Activated CD4-positive, CD25-positive, alpha-beta regulatory T cell treated with anti-CD3 and anti-CD28 coated beads, Interleukin-2, amount 50 U/mL, for 24 hours (primary cell): ENCODE measurements at regions not wholly inside any gene's neighbourhood (a gene's known extent, or its start where the extent isn't known, plus 50 kb on each side); places are given as distances from the start of the nearest gene placed in this dataset.

Source experiments
- ATAC-seq, 2 donors: fragments of 150-1000 bp; cut with Tn5 transposase; one replicate each; pipeline ENCODE4 v1.10.0; 2021; ENCODE audit warnings: mild to moderate bottlenecking in 1 of 2, moderate library complexity in 1 of 2

DNA sequence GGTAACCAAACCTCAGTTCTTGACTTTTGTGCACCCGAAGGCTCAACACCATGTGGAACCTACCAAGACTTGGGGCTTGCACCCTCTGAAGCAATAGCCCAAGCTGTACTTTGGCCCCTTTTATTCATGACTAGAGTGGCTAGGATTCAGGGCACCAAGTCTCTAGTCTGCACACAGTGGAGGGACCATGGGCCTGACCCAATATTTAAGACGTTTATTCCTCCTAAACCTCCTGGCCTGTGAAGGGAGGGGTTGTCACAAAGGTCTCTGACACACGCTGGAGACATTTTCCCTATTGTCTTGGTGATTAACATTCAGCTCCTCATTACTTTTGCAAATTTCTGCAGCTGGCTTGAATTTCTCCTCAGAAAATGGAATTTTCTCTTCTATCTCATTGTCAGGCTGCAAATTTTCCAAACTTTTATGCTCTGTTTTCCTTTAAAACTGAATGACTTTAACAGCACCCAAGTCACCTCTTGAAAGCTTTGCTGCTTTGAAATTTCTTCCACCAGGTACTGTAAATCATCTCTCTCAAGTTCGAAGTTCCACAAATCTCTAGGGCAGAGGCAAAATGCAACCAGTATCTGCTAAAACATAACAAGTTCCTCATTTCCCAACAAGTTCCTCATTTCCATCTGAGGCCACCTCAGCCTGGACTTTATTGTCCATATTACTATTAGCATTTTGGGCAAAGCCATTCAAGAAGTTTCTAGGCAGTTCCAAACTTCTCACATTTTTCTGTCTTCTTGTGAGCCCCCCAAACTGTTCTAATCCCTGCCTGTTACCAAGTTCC, 481.4 kb upstream of the BTBD3 start:
- no peak for ATAC-seq

DNA sequence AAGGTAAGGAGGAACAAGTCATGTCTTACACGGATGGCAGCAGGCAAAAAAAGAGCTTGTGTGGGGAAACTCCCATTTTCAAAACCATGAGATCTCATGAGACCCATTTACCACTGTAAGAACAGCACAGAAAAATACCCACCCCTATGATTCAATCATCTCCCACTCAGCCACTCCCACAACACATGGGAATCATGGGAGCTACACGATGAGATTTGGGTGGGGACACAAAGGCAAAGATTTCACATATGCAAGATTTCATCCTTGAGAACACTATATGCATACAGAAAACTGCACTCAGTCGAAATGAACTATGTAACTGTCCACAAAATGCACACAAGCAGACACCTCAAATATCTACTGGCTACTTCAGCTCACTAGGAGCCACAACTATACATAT, 480.6 kb upstream of the BTBD3 start:
- no peak for ATAC-seq

- no peak for ATAC-seq
These were observed 479.9 kb upstream of the BTBD3 start for GRCh38 chr20:11437611-11438380.

GRCh38 chr20:11438412-11438811, 479.3 kb upstream of the BTBD3 start:
- no peak for ATAC-seq

GRCh38 chr20:11443382-11444119, 474.1 kb upstream of the BTBD3 start:
- no peak for ATAC-seq

DNA sequence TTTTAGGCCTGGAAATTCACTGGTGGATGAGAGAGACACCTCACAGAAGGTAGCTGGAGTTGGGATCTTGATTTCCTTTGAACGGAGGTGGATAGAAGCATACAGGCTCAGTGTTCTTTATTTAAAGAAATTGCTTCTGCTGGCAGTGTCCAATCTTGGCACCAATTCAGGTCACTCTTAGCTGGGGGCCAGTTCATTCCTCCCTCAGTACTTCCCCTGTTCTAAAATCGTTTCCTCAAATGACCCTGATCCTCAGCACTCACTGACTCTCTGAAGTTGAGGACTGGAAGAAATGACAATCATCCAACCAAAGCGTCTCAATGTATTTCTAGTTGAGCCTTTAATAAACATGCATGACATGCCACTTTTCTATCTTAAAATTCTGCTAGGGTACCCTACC, 472.5 kb upstream of the BTBD3 start:
- no peak for ATAC-seq

DNA sequence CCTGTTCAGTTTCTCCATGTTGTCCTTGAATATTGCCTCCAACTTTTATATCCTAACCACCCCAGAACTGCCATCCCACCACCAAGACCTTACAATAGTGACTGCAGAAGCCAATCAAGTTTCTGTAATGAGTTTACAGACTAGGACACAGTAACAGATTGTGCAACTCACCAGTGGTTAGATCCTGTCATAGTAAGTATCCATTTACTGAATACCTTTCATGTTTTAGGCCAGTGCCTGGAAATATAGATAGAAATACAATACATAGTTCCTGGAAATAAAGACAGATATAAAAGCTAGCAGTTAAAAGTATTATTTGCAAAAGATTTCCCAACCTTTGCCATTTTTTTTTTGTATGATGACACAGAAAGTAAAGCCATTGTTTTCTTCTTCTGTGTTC, 471.8 kb upstream of the BTBD3 start:
- no peak for ATAC-seq

DNA sequence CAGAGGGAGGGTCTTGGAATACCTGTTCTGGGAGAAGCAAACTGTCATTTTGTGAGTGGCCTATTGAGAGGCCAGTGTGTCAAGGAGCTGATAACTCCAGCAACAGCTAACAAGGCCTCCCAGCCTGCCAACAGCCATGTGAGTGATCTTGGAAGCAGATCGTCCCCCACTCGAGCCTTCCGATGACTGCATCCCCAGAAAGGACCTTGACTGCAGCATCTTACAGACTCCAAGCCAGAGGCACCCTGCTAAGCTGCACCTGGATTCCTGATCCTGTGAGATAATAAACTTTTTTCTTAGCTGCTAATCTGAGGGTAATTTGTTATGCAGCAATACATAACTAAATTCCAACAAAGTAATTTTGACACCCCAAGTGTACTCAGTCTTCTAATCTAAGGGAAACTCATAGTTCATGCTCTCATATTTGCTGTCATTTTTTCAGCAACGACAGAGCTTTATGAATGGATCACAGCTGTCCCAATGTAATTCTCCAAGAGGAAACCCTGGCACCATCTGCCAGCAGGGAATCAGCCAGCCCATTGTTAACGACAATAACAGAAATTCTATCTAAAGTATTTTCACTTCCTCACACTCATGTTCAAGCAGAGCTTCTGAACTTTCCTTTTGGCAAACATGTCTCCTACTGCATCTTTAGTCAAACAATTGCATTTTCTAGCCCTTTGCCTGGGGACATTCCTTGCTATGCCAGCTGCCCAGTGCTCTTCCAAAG, 470.2 kb upstream of the BTBD3 start:
- ATAC-seq: no peak

DNA sequence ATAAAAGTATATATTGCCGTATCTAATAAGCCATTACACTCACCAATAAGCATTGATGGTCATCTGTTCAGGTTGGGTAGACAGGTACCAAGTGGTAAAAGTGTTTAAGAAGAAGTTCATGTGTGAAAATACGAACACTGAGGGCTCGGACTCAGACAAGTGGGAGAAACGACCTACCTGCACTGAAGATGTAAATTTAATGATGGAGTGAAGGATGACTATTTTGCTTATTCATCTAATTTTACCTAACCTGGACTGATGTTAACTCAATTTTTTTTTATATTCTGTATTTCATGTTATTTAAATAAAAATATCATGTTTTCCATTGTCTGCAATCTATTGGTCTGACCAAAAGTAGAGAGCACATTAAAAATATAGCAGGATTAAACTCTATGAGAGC, 469.1 kb upstream of the BTBD3 start:
- ATAC-seq: no peak

DNA sequence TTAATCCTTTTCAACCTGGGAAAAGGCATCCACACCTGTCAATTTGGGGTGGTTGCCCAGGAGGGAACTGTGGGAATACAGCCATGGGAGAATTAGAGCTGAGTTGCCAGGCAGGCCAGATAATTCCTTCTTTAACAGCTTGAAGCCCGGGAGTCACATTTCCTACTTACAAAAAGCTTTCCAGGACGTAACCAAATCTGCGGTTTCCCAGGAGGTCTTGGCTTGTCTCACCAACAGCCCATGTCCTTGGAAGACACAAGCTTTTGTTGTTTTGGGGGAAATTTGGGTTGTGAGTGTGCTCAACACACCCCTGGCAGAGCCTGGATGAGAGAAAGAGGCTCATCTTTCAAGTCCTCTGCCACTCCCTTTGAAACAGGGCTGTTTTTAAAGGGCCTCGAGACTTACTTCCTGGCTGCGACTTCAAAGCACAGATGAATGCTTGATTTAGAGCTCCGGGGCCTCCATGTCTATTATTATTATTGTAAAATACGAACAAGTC, 465.9 kb upstream of the BTBD3 start:
- ATAC-seq: no peak

- no peak for ATAC-seq
These were observed 465.4 kb upstream of the BTBD3 start for GRCh38 chr20:11452326-11452725.

DNA sequence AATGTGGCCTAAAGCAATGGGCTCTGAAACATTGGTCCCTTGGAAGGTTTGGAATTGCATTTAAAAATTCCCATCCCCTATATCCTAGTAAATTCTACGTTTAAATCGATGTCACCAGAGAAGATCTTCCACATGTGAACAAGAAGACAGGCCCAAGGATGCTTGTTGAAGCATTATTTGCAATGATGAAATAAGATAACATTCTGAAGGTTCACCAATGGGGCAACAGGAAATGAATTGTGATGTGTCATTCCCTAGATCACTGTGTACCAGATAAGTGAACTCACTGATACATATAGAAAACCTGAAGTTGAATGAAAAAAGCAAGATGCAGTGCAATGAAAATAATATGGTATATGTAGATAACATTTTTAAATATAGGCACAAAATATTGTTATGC, 464.3 kb upstream of the BTBD3 start:
- no peak for ATAC-seq

DNA sequence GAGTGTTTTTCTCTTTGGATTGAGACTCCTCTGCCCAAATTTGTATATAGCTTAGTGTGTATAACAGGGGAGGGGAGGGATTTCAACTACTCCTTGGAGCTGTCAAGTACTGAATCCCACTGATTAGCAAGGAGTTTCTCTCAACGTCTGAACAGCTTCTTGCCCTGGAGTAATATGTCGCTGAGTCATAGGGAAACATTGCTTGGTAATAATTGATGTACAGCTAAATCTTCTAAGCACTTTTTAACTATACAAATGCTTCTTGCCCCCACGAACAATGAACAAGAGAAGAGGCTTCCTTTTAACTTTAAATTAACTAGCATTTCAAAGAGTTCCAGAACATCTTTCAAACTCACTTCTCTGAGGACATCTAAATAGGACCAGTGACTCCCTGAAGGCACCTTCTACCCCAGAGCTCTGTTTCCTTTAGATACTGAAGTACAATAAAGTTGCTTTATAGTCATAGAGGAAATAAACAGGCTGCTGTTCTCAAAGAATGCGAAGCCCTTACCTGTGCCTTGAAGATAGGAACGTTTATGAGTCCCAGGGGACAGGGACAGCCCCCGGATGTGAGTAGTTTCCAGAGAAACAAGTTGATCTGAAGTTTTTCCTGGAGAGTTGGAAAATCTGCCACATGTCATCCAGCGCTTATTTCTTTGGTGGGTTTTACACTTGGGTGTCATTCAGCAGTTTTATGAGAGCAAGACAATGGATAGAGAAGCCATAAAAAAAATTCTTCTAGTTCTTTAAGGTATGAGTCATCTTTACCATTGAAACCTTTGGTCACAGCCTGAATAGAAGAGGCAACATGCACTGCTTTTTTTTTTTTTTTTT, 462.5 kb upstream of the BTBD3 start:
- no peak for ATAC-seq

DNA sequence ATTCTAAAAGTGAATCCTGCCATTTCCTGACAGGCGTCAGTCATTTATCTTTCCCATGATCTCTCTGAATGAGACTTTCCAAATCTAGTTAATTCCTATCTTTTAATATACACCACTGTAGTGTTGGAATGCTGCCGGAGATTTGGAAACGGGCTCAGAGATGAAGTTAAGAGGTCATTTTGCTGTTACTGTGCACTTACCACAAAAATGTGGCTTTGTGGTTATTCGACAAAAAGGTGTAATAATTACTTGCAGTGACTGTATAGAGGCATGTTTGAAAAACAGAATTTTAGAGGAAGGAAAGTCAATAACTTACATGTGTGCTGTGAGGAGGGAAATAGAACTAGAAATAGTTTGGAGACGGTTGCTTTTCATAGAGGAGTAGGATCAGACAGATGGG, 460.2 kb upstream of the BTBD3 start:
- no peak for ATAC-seq

DNA sequence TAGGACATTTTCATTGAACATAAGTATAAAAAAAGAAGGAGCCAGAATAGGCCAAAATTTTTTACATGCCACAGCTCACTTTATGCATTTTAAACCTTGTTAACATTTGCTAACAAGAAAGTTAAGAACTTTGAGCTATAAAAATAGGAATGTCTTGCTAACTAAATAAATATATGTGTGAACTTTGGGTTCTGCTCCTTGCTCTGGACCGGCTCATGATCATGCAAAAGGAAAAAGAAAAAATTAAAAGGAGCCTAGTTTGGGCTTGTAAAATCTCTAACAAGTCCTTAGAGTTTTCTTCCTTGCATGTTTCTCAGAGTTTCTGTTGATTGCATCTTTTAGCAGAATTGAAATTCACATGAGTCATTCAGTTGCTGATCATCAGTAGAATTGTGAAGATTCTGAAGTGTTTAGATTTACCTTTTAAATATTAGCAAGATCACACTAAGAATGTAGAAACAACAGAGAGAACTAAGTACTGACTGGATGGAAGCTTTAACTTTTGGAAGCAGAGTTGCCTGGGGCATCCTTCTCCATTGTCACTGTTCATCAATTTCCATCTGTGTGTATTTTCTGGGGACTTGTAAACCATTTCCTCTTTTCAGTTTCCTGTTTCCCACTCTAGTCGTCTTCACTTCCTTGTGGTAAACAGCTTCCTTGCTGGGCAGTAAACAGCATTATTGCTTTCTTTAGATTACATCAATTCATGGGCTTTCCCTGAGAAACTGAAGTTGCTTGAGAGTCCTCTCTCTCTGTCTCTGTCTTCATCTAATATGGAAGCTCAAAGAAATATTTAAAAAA, 458.4 kb upstream of the BTBD3 start:
- no peak for ATAC-seq

DNA sequence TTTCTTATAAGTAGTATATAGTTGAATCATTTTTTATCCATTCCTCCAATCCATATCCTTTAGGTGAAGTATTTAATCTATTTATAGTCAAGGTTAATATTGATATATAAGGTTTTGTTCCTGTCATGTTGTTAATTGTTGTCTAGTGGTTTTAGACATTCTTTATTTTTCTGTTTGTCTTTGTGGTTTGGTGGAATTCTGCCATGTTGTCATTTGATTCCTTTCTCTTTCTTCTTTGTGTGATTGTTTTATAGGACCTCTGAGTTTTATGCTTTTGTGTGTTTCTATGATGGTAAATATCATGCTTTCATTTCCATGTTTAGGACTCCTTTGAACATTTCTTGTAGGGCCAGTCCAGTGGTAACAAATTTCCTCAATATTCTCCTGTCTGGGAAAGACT, 450.3 kb upstream of the BTBD3 start:
- ATAC-seq: no peak

DNA sequence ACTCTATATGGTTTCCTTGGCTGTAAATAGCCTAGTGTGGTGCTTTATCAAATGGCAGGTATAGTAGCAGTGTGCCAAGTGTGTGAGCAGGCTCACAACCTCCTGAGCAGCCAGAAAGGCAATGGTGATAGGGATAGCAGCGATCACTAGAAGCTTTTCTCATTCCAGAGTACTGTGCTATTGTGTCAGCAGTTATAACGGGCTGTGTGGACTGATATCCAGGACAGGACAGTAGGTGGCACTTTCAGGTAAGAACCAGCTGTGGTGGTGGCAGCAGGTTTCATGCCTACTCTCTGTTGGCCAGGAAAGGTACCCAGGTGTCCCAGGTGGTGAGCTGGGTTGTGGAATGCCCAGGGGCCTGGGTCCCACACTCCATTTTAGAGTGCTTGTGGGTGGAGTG, 448.8 kb upstream of the BTBD3 start:
- ATAC-seq: no peak

DNA sequence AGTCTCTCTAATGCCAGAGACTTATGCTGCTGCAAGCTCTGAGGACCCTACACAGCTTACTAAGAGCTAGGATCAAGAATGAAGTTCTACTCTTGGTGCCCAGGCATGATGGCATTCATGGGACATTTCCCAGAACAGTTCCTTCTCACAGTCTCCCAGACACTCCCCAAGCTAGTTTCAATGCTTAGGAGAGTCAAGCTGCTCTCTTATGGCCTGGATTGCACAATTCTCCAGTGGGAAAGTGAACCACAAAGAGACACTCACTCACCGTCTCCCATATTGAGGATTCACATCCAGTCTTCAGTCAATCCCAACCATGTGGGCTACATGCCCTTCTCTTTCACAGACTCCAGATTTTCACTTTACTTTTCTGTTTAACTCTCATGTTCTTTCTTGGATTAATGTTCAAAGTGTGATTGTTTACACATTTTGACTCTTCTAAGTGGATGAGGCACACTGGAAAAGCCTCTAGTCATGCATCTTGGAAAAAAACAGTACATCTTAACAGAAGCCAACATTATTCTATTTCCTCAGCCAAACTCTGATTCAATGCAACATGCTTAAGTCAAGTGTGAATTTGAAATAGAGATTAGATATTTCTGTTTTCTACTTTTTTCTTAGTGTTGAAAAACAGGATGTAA, 447.8 kb upstream of the BTBD3 start:
- ATAC-seq: no peak

GRCh38 chr20:11473983-11474382, 443.7 kb upstream of the BTBD3 start:
- ATAC-seq: no peak

DNA sequence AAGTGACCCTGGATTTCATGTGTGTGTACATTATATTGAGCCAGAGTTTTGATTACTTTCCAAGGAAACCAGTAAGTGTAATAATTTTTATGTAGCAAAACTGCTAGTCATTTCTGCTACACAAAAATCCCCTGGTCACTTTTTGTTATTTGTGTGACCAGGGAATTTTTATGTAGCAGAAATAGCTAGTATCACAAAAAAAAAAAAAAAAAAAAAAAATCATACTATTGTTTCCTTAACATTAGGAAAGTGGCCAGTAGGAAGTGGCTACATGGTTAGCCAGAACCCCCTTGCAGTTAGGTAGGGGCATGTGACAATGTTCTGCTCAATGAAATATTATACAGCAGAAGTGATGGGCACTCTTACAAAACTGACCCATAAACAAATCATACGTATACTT, 434.0 kb upstream of the BTBD3 start:
- no peak for ATAC-seq
